Gastroesophageal sphincter (tissue), 4 donors: ENCODE measurements at regions not wholly inside any gene's neighbourhood (a gene's known extent, or its start where the extent isn't known, plus 50 kb on each side); places are given as distances from the start of the nearest gene placed in this dataset.

ENCODE experiments used
- ATAC-seq: fragments of 150-250 bp; one replicate; pipeline ENCODE4 v1.9.1; 2016; ENCODE audit warnings: mild to moderate bottlenecking, moderate library complexity
- H3K27ac ChIP-seq, 4 donors: fragments of 200-600 bp; sonication (generic) in 3 of 4; 1 replicate in 3 of 4; 2 replicates in 1 of 4; pipeline ENCODE4 v1.5.1; 2016 to 2019
- H3K27me3 ChIP-seq: fragments of 200-600 bp; sonication (generic); one replicate; pipeline ENCODE4 v1.5.1; 2019
- H3K36me3 ChIP-seq, 2 donors: fragments of 200-600 bp; sonication (generic); one replicate each; pipeline ENCODE4 v1.5.1; 2019; ENCODE audit warnings: control low read depth in 1 of 2
- H3K4me1 ChIP-seq, 3 donors: fragments of 200-600 bp; sonication (generic); 1 replicate in 2 of 3; 2 replicates in 1 of 3; pipeline ENCODE4 v1.5.1; 2016 to 2019; ENCODE audit warnings: control low read depth in 2 of 3
- H3K4me3 ChIP-seq, 2 donors: fragments of 200-600 bp; sonication (generic); one replicate each; pipeline ENCODE4 v1.5.1; 2019; ENCODE audit warnings: mild to moderate bottlenecking in 1 of 2, moderate library complexity in 1 of 2
- H3K9me3 ChIP-seq, 3 donors: fragments of 200-600 bp; sonication (generic); one replicate each; pipeline ENCODE4 v1.5.1; 2017 to 2019; ENCODE audit warnings: control low read depth in 2 of 3
- EP300 ChIP-seq: sonication (generic); formaldehyde crosslinking; IDR thresholded peaks from one replicate; pipeline ENCODE4 v1.6.1; 2017; ENCODE audit warnings: antibody characterized with exemption, mild to moderate bottlenecking
- POLR2A ChIP-seq, 2 donors: fragments of 450-650 bp; IDR thresholded peaks; one replicate each; pipeline ENCODE4 v1.6.1; 2017; ENCODE audit warnings: antibody characterized with exemption in 2 of 2, mild to moderate bottlenecking in 2 of 2, moderate library complexity in 1 of 2
- POLR2AphosphoS5 ChIP-seq: sonication (generic); formaldehyde crosslinking; IDR thresholded peaks from one replicate; pipeline ENCODE4 v1.6.1; 2017; ENCODE audit warnings: antibody characterized with exemption
- WGBS, 2 donors: methylation state at CpG; one replicate each; pipeline ENCODE4 v1.1.5; 2018; ENCODE audit warnings: low coverage in 1 of 2; 5-methylcytosine and 5-hydroxymethylcytosine counted together
- TF ChIP-seq, protein P1 (sequence below), 4 experiments: fragments of 200-600 bp in 2 of 4; fragments of 450-650 bp in 2 of 4; sonication (generic) in 1 of 4; IDR thresholded peaks; one replicate each; pipeline ENCODE4 v1.5.1; 2017 to 2019; ENCODE audit warnings: antibody characterized with exemption in 4 of 4, mild to moderate bottlenecking in 2 of 4, moderate library complexity in 2 of 4

- no peak overlapping the region for H3K27ac ChIP-seq
- no peaks in the 10 kb centered on the region for H3K36me3 ChIP-seq
- ATAC-seq: no peak
- no peak overlapping the region for H3K4me3 ChIP-seq
- H3K4me1 ChIP-seq: peaks cover 2 to 62% (median 21%) of the 10 kb centered on the region in 3 donors
- WGBS, 2 donors: 72 to 87% methylated on average over 3 to 5 of the region's 8 CpGs
- no peaks in the 10 kb centered on the region for H3K9me3 ChIP-seq
- no peak for TF ChIP-seq POLR2AphosphoS5
- TF ChIP-seq POLR2A (IDR thresholded peaks at IDR 0.05): no peak
- H3K27me3 ChIP-seq: no peaks in the 10 kb centered on the region
Observed at GRCh38 chr16:85215478-85216118, 103.3 kb upstream of the CIBAR2 start.

DNA sequence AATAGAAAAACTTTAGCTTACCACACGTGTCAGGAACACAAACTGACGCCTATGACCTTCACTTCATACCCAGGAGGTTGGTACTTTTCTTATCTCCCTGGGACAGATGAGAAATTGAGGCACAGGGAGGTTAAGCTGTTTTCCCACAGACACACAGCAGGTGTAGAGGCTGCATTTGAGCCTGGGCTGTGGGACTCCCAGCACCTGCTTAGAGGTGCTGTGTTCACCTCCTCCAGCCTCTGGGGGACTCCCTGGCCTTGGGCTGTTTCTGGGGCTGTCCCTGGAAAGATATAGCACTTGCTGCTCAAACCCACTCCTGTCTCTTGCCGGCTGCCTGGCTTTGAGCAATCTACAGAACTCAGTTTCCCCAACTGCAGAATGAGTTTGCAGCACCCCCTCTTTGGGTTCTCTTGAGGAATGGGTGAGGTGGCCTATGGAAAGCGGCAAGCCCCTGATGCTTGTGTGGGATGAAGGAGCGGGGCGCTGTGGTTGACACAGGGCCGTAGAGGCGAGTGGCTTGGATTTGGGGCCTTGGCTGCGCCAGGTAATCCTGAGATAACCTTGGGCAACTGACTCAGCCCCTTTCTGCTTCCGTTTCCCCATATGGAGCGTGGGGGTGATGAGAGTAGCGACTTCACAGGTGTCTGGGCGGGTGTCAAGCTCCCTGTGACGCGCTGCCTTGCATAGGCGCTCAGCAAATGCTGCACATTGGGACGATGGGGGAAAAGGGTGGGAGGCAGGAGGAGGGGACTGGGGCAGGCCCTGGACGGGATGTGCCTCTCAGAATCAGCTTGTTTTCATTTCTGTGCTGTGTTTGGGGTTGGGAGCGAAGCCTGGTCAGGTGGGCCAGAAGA is 104.5 kb upstream of the CIBAR2 start:
- no peaks in the 10 kb centered on the region for H3K27me3 ChIP-seq
- WGBS, 2 donors: 85 to 100% methylated on average over 2 of the region's 19 CpGs
- H3K4me3 ChIP-seq: no peak overlapping the region
- no peaks in the 10 kb centered on the region for H3K9me3 ChIP-seq
- ATAC-seq: no peak
- H3K27ac ChIP-seq: no peak overlapping the region
- H3K4me1 ChIP-seq: peaks cover 2 to 62% (median 26%) of the 10 kb centered on the region in 3 donors
- H3K36me3 ChIP-seq: no peaks in the 10 kb centered on the region
- TF ChIP-seq POLR2AphosphoS5 (no peak), POLR2A (IDR thresholded peaks at IDR 0.05) (no peak), EP300 (no peak)
- TF ChIP-seq, protein P1, sequence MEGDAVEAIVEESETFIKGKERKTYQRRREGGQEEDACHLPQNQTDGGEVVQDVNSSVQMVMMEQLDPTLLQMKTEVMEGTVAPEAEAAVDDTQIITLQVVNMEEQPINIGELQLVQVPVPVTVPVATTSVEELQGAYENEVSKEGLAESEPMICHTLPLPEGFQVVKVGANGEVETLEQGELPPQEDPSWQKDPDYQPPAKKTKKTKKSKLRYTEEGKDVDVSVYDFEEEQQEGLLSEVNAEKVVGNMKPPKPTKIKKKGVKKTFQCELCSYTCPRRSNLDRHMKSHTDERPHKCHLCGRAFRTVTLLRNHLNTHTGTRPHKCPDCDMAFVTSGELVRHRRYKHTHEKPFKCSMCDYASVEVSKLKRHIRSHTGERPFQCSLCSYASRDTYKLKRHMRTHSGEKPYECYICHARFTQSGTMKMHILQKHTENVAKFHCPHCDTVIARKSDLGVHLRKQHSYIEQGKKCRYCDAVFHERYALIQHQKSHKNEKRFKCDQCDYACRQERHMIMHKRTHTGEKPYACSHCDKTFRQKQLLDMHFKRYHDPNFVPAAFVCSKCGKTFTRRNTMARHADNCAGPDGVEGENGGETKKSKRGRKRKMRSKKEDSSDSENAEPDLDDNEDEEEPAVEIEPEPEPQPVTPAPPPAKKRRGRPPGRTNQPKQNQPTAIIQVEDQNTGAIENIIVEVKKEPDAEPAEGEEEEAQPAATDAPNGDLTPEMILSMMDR (IDR thresholded peaks at IDR 0.05): no peak

DNA sequence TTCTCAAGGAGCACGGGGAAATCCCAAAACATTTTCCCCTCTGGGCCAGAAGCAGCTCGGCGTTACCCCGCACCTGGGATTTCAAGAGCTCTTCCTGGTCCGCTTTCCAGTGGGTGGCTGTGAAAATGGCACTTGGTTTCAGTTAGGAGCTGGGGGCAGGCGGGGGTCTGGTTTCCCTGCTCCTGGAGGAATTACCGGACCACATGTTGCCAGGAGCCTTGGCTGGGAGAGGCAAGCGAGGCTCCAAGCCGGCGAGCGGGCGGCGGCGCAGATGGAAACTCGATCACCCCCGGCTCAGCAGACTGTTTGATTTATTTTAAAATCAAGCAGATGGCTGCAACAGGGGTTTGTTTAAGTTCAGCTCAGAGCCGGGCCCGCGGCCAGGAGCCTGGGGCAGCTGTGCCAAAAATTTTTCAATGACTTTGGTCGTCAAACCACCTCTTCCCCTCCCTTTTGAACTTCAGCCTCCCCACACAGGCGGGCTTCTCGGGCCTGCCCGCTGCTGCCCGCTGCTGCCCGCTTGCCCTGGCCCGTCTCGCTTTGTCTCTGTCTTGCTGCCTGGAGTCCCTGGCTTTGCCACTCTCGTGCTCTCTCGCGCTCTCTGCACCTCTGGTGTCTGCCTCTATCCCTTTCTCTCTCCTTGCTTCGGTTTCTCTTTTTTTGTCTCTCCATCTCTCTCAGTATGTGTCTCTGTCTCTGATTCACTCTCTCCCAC is 108.0 kb upstream of the CIBAR2 start:
- Histone ChIP-seq H3K27ac (peak overlapping the region; percentile 1 to 77 (median 74)), H3K36me3 (no peaks in the 10 kb centered on the region), H3K4me1 (peaks cover 2 to 35% (median 16%) of the 10 kb centered on the region in 3 donors), H3K9me3 (no peaks in the 10 kb centered on the region), H3K4me3 (peak overlapping the region in 1 of 2 donors; percentile 39), H3K27me3 (no peaks in the 10 kb centered on the region)
- ATAC-seq: peak; percentile 83
- 6 to 19% methylated on average over 4 to 13 of the region's 31 CpGs for WGBS, 2 donors
- TF ChIP-seq POLR2A (IDR thresholded peaks at IDR 0.05): no peak
- no peak for TF ChIP-seq EP300
- TF ChIP-seq, protein P1 (IDR thresholded peaks at IDR 0.05): peak in 2 of 4 experiments; percentile 12 to 45
- peak; percentile 81 for TF ChIP-seq POLR2AphosphoS5

DNA sequence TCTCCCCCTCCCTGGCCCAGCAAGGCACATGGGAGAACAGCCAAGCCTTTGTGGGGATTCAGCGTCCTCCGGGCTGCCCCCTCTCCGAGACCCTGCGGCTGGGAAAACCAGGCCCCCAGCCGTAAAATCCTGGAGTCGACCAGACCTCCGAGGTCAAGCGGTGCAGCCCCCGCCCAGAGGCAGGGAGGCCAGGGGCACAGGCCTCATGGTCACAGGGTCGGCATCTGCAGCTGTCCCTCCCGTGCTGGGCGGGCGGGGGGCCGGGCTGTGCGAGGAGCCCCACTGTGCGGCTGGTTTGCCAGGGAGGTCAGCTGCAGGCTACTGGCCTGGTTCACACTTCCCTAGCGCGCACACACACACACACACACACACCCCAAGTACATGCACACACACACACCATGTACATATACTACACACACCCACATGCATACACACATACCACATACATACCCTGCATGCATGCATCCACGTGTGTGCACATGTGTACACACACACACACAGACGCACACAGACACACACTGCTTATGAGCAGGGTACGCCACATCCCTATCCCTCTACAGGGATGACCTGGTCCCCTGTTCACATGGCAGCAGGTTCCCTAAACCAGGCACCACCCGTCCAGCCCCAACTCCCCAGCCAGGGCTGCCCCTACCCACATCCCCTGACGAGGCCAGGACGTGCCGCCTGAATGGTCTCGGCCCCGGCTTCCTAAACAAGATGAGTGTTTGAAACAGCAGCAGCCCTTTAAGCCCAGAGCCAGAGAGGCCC is 108.9 kb upstream of the CIBAR2 start:
- no peaks in the 10 kb centered on the region for H3K27me3 ChIP-seq
- TF ChIP-seq POLR2AphosphoS5 (no peak), POLR2A (IDR thresholded peaks at IDR 0.05) (no peak), EP300 (no peak)
- TF ChIP-seq, protein P1 (IDR thresholded peaks at IDR 0.05): no peak
- H3K4me1 ChIP-seq: peaks cover 2 to 35% (median 16%) of the 10 kb centered on the region in 3 donors
- no peaks in the 10 kb centered on the region for H3K9me3 ChIP-seq
- 86% methylated on average over 10 of the region's 27 CpGs; no CpG with 5 or more reads in 1 of the 2 donors for WGBS, 2 donors
- H3K27ac ChIP-seq: peak overlapping the region in 3 of 4 donors; percentile 74 to 77 (median 75)
- no peaks in the 10 kb centered on the region for H3K36me3 ChIP-seq
- no peak overlapping the region for H3K4me3 ChIP-seq
- no peak for ATAC-seq

DNA sequence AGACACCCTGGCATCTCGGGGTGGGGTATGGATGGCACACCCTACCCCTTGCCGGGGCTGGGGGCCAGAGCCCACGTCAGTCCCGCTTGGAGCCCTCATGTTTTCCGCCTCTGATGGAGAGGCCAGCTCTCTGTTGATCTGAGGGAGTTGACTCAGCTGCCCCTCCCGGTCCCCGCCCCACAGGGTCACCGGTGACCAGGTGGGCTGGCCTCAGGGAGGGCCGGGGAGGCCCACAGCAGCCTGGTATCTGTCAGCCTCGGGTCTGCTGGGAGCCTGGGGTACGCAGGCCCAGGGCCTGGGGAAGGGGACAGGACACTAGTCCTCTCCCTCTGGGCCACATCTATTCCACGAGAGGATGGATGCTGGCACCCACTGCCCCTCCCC is 109.5 kb upstream of the CIBAR2 start:
- Histone ChIP-seq H3K4me3 (no peak overlapping the region), H3K27me3 (no peaks in the 10 kb centered on the region), H3K36me3 (no peaks in the 10 kb centered on the region), H3K9me3 (no peaks in the 10 kb centered on the region), H3K4me1 (peaks cover 2 to 35% (median 16%) of the 10 kb centered on the region in 3 donors), H3K27ac (no peak overlapping the region)
- no CpG with 5 or more reads among the region's 12 CpGs for WGBS, 2 donors
- TF ChIP-seq, protein P1 (IDR thresholded peaks at IDR 0.05): no peak
- no peak for ATAC-seq
